D721Med (cell line): ENCODE measurements at regions not wholly inside any gene's neighbourhood (a gene's known extent, or its start where the extent isn't known, plus 50 kb on each side); places are given as distances from the start of the nearest gene placed in this dataset.

ENCODE experiments used
- DNase-seq: peaks from one replicate; pipeline ENCODE4 v3.0.0; 2011; ENCODE audit warnings: low spot score; ENCODE audit not compliant: insufficient read length
- FAIRE-seq: peaks from 2 replicates; lab custom pipeline; 2011; peaks lifted over from hg19 to GRCh38; lab: Jason Lieb, UNC
- CTCF ChIP-seq: IDR thresholded peaks from 2 replicates; pipeline ENCODE4 v1.5.1; 2012; ENCODE audit warnings: mild to moderate bottlenecking, control low read depth; ENCODE audit not compliant: insufficient read depth; ENCODE audit errors: missing control alignments

- no peak for FAIRE-seq
- no peak for TF ChIP-seq CTCF
- no peak for DNase-seq
Observed at GRCh38 chr7:82685214-82685613, 241.6 kb upstream of the CACNA2D1 start.

DNA sequence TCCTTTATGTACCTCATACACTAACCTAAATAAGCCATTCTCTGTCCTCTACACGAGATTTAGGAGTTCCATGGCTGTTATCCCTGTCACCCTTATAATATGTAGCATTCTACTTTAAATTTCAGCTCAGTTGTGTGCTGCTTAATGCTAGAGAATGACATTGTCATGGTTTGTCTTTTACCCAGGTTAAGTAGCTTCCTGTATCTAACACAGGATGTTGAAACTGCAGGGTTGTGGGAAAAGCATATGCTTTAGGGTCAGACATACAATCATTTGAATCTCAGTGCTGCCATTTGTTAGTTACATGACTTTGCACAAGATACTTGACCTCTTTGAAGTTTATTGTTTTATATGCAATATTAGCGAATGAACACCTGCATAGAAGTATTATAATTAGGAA lies 235.1 kb upstream of the CACNA2D1 start:
- FAIRE-seq = no peak
- no peak for TF ChIP-seq CTCF
- no peak for DNase-seq

DNA sequence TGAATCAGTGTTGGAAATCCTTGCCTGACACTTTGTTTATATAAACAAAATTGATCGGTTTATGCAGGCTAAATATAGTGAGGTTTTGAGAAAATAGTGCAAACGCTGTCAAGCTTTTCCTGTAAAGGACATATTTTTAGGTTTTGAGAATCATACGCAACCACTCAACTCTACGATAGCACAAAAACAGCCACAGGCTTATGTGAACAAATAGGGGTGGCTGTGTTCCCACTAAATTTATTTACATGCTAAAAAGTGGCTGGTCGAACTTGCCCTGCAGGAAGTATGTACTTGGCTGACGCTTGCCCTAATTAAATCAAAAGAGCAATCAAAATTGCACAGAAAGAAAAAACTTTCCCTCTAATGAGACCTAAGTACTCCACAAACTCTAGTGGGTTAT lies 234.7 kb upstream of the CACNA2D1 start:
- no peak for DNase-seq
- no peak for FAIRE-seq
- no peak for TF ChIP-seq CTCF

DNA sequence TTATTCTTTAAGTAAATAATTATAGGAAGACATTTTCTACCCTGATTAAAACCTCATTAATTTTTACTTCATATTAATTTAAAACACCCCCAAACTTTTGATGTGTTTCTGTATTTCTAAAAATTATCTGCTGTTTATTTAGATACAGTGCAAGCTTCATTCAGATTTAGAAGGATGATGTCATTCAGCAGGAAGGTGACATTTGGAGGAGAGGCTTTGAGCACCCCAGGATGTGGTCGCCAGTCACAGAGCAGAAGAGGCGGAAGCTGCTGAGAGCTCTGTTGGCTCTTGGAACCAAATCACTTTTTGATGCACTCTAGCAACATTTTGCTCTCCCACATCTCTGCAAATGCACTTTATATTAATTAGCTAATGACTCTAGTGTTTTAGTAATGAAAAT lies 233.9 kb upstream of the CACNA2D1 start:
- DNase-seq (no peak), FAIRE-seq (no peak)
- no peak for TF ChIP-seq CTCF

DNA sequence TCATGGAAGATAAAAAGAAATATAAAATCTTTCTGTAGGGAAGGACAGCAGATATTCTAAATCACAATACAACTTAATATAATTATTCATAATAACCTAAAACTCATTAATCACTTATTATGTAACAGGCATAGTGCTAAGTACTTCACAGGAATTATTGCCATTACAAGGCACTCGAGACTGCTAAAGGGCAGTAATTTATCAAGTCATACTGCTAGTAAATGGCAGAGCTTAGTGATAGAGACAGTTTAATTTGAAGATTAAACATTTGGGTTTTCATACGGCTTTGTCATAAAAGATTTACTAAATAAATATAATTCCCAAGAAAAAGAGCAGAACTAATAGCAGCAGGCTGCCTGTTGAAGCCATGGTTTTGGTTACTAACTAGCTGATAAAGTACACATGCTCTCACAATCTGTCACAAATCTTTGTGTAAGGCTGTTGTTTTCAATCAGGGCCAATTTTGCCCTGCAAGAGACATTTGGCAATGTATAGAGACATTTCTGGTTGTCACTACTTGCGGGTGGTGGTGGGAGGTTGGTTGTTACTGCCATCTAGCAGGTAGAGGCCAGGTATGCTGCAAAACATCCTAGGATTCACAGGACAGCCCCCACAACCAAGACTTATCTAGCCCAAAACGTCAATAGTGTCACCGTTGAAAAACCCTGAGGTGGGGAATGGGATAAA lies 233.3 kb upstream of the CACNA2D1 start:
- TF ChIP-seq CTCF = no peak
- FAIRE-seq (no peak), DNase-seq (no peak)

DNA sequence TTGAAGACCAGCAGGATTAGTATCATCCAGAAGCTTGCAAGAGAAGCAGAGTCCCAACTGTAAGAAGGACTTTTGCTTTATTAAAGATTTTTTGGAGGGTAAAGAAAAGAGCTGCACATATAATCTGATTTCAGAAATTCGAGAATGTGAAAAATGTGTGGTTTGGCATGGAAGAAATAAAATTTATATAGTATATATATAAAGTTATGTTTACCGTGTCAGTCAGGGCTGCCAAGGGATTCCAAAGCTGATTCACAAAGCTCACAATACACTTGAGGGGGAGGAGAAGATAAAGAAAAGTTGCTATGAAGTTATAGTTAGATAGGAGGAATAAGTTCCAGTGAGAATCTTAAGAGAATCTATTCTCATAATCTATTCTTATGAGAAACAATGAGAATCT lies 231.8 kb upstream of the CACNA2D1 start:
- no peak for TF ChIP-seq CTCF
- FAIRE-seq (no peak), DNase-seq (no peak)

GRCh38 chr7:82674268-82674667 lies 230.7 kb upstream of the CACNA2D1 start:
- no peak for DNase-seq
- no peak for TF ChIP-seq CTCF
- no peak for FAIRE-seq
